ENCODE measurements at regions not wholly inside any gene's neighbourhood (a gene's known extent, or its start where the extent isn't known, plus 50 kb on each side); places are given as distances from the start of the nearest gene placed in this dataset.

- no peak for TF ChIP-seq CTCF (IDR thresholded peaks at IDR 0.05)
- TF ChIP-seq EZH2 (IDR thresholded peaks at IDR 0.05; ENCODE audit: borderline replicate concordance, insufficient read depth, low read depth, low read length, poor library complexity, severe bottlenecking) = no peak
Observed at GRCh38 chr1:19569786-19570185, 74.3 kb upstream of the NBL1 start.

Measured in B cell (primary cell).